ENCODE measurements at regions not wholly inside any gene's neighbourhood (a gene's known extent, or its start where the extent isn't known, plus 50 kb on each side); places are given as distances from the start of the nearest gene placed in this dataset.

- Histone ChIP-seq H3K79me2 (ENCODE audit: insufficient read depth) (no peaks in the 10 kb centered on the region), H3F3A (ENCODE audit: insufficient read depth) (no peaks in the 10 kb centered on the region), H3K9me2 (ENCODE audit: insufficient read depth) (no peaks in the 10 kb centered on the region), H3K36me3 (ENCODE audit: low read depth) (no peaks in the 10 kb centered on the region), H3K27me3 (replicated peaks; ENCODE audit: insufficient read depth) (peaks cover 16% of the 10 kb centered on the region; the same call in 1 of the 2 replicates), H3K4me2 (ENCODE audit: unreplicated experiment) (no peak overlapping the region), H2AFZ (no peak overlapping the region), H3K9ac (no peak overlapping the region), H3K9me3 (ENCODE audit: low read depth) (no peaks in the 10 kb centered on the region), H3K4me1 (ENCODE audit: insufficient read depth) (no peaks in the 10 kb centered on the region), H4K20me1 (ENCODE audit: insufficient read depth) (no peaks in the 10 kb centered on the region), H3K27ac (no peak overlapping the region), H3K4me3 (no peak overlapping the region)
- in situ Hi-C loops (cut with MboI) = no loop called here
- 40 to 51% methylated on average over 6 of the region's 6 CpGs for WGBS, 2 experiments (ENCODE audit: low coverage in 1 of 2, low lambda C conversion rate in 2 of 2, missing lambda C conversion rate in 2 of 2)
- no peak for DNase-seq
- TF ChIP-seq EZH2phosphoT487 (IDR thresholded peaks at IDR 0.05; ENCODE audit: insufficient read depth, low read depth) (no peak), EZH2 (IDR thresholded peaks at IDR 0.05; ENCODE audit: insufficient read depth, poor library complexity, severe bottlenecking) (no peak)
These were observed 220.1 kb upstream of the RPL34 start for GRCh38 chr4:108400309-108400708.

- Histone ChIP-seq H3K27ac (no peak overlapping the region), H3K9ac (no peak overlapping the region), H3K4me3 (no peak overlapping the region), H3K4me1 (ENCODE audit: insufficient read depth) (no peaks in the 10 kb centered on the region), H3K27me3 (replicated peaks; ENCODE audit: insufficient read depth) (peaks cover 16% of the 10 kb centered on the region; the same call in 1 of the 2 replicates), H4K20me1 (ENCODE audit: insufficient read depth) (no peaks in the 10 kb centered on the region), H3K9me2 (ENCODE audit: insufficient read depth) (no peaks in the 10 kb centered on the region), H3F3A (ENCODE audit: insufficient read depth) (no peaks in the 10 kb centered on the region), H2AFZ (no peak overlapping the region), H3K36me3 (ENCODE audit: low read depth) (no peaks in the 10 kb centered on the region), H3K9me3 (ENCODE audit: low read depth) (no peaks in the 10 kb centered on the region), H3K4me2 (ENCODE audit: unreplicated experiment) (no peak overlapping the region), H3K79me2 (ENCODE audit: insufficient read depth) (no peaks in the 10 kb centered on the region)
- in situ Hi-C loops (cut with MboI) = no loop called here
- TF ChIP-seq EZH2phosphoT487 (IDR thresholded peaks at IDR 0.05; ENCODE audit: insufficient read depth, low read depth) = no peak
- TF ChIP-seq EZH2 (IDR thresholded peaks at IDR 0.05; ENCODE audit: insufficient read depth, poor library complexity, severe bottlenecking) = no peak
- no peak for DNase-seq
- 44 to 48% methylated on average over 12 of the region's 12 CpGs for WGBS, 2 experiments (ENCODE audit: low coverage in 1 of 2, low lambda C conversion rate in 2 of 2, missing lambda C conversion rate in 2 of 2)
These were observed 220.6 kb upstream of the RPL34 start for GRCh38 chr4:108399610-108400265.

GRCh38 chr4:108398836-108399235, 221.5 kb upstream of the RPL34 start:
- no peaks in the 10 kb centered on the region for H3K9me2 ChIP-seq (ENCODE audit: insufficient read depth)
- no peaks in the 10 kb centered on the region for H3F3A ChIP-seq (ENCODE audit: insufficient read depth)
- H3K4me1 ChIP-seq (ENCODE audit: insufficient read depth) = no peaks in the 10 kb centered on the region
- H3K79me2 ChIP-seq (ENCODE audit: insufficient read depth) = no peaks in the 10 kb centered on the region
- H3K9me3 ChIP-seq (ENCODE audit: low read depth) = no peaks in the 10 kb centered on the region
- peaks cover 16% of the 10 kb centered on the region; the same call in 1 of the 2 replicates for H3K27me3 ChIP-seq (replicated peaks; ENCODE audit: insufficient read depth)
- H3K4me2 ChIP-seq (ENCODE audit: unreplicated experiment) = no peak overlapping the region
- TF ChIP-seq EZH2 (IDR thresholded peaks at IDR 0.05; ENCODE audit: insufficient read depth, poor library complexity, severe bottlenecking) (no peak), EZH2phosphoT487 (IDR thresholded peaks at IDR 0.05; ENCODE audit: insufficient read depth, low read depth) (no peak)
- in situ Hi-C loops (cut with MboI) = no loop called here
- H3K27ac ChIP-seq = no peak overlapping the region
- H3K4me3 ChIP-seq = no peak overlapping the region
- H2AFZ ChIP-seq = no peak overlapping the region
- no peaks in the 10 kb centered on the region for H4K20me1 ChIP-seq (ENCODE audit: insufficient read depth)
- no peaks in the 10 kb centered on the region for H3K36me3 ChIP-seq (ENCODE audit: low read depth)
- WGBS, 2 experiments (ENCODE audit: low coverage in 1 of 2, low lambda C conversion rate in 2 of 2, missing lambda C conversion rate in 2 of 2) = 29 to 34% methylated on average over 7 of the region's 7 CpGs
- DNase-seq = no peak
- H3K9ac ChIP-seq = no peak overlapping the region

GRCh38 chr4:108398316-108398715, 222.1 kb upstream of the RPL34 start:
- no peak for DNase-seq
- no peaks in the 10 kb centered on the region for H3K36me3 ChIP-seq (ENCODE audit: low read depth)
- peaks cover 19% of the 10 kb centered on the region for H3K27me3 ChIP-seq (replicated peaks; ENCODE audit: insufficient read depth)
- TF ChIP-seq EZH2 (IDR thresholded peaks at IDR 0.05; ENCODE audit: insufficient read depth, poor library complexity, severe bottlenecking) (no peak), EZH2phosphoT487 (IDR thresholded peaks at IDR 0.05; ENCODE audit: insufficient read depth, low read depth) (no peak)
- H4K20me1 ChIP-seq (ENCODE audit: insufficient read depth) = no peaks in the 10 kb centered on the region
- H3K4me2 ChIP-seq (ENCODE audit: unreplicated experiment) = no peak overlapping the region
- 56% methylated on average over 11 of the region's 11 CpGs for WGBS, 2 experiments (ENCODE audit: low coverage in 1 of 2, low lambda C conversion rate in 2 of 2, missing lambda C conversion rate in 2 of 2)
- H3K9ac ChIP-seq = no peak overlapping the region
- no peak overlapping the region for H3K4me3 ChIP-seq
- H3K9me3 ChIP-seq (ENCODE audit: low read depth) = no peaks in the 10 kb centered on the region
- H2AFZ ChIP-seq = no peak overlapping the region
- no peaks in the 10 kb centered on the region for H3K9me2 ChIP-seq (ENCODE audit: insufficient read depth)
- H3K79me2 ChIP-seq (ENCODE audit: insufficient read depth) = no peaks in the 10 kb centered on the region
- no peak overlapping the region for H3K27ac ChIP-seq
- in situ Hi-C loops (cut with MboI) = no loop called here
- no peaks in the 10 kb centered on the region for H3K4me1 ChIP-seq (ENCODE audit: insufficient read depth)
- no peaks in the 10 kb centered on the region for H3F3A ChIP-seq (ENCODE audit: insufficient read depth)
